NB4 (cell line): ENCODE measurements at regions not wholly inside any gene's neighbourhood (a gene's known extent, or its start where the extent isn't known, plus 50 kb on each side); places are given as distances from the start of the nearest gene placed in this dataset.

Experiments used
- CTCF ChIP-seq: IDR thresholded peaks from one replicate; pipeline ENCODE4 v1.5.1; 2012; ENCODE audit warnings: low read depth, low read length
- MAX ChIP-seq: IDR thresholded peaks from 2 replicates; pipeline ENCODE4 v1.6.1; 2011; ENCODE audit warnings: low read depth, low read length
- MYC ChIP-seq: IDR thresholded peaks from 2 replicates; pipeline ENCODE4 v1.6.1; 2011; ENCODE audit warnings: low read depth, low read length
- POLR2A ChIP-seq: IDR thresholded peaks from 2 replicates; pipeline ENCODE4 v1.6.1; 2011; ENCODE audit warnings: mild to moderate bottlenecking; ENCODE audit not compliant: insufficient read length; ENCODE audit errors: extremely low read depth

- TF ChIP-seq MAX (no peak), CTCF (no peak), POLR2A (no peak), MYC (no peak)
These were observed 98.7 kb upstream of the NFIA start for GRCh38 chr1:60983701-60984061.
